ENCODE measurements at regions not wholly inside any gene's neighbourhood (a gene's known extent, or its start where the extent isn't known, plus 50 kb on each side); places are given as distances from the start of the nearest gene placed in this dataset.

DNA sequence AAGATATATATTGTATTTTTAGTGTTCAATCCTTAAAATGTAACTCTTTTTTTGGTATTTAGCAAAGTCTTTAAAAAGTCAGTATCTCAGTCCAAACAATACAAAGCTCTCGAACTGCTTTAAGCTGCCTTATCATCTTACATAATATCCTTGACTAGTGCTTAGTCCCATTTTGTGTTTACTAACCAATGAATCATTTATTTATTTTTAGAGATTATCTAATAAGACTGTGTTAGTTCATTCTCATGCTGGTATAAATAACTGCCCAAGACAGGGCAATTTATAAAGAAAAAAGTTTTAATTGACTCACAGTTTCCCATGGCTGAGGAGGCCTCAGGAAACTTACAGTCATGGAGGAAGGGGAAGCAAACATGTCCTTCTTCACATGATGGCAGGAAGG is 248.3 kb upstream of the KYNU start:
- DNase-seq: no peak
- Histone ChIP-seq H3K9ac (ENCODE audit: insufficient read depth, low read length, poor library complexity, severe bottlenecking) (no peak overlapping the region), H3K79me2 (ENCODE audit: insufficient read depth, low read length) (no peaks in the 10 kb centered on the region), H3K27me3 (ENCODE audit: control insufficient read depth in 2 of 2, insufficient read depth in 2 of 2, low read length in 2 of 2) (no peaks in the 10 kb centered on the region), H3K4me2 (replicated peaks; ENCODE audit: extremely low read depth, low read length, poor library complexity, severe bottlenecking) (no peak overlapping the region), H3K36me3 (replicated peaks in 1 of 2; ENCODE audit: control insufficient read depth in 1 of 2, insufficient read depth in 2 of 2, low read length in 2 of 2) (no peaks in the 10 kb centered on the region), H3K4me1 (ENCODE audit: control insufficient read depth in 1 of 2, insufficient read depth in 2 of 2, low read length in 2 of 2) (no peaks in the 10 kb centered on the region), H3K4me3 (replicated peaks in 1 of 3; ENCODE audit: low read depth in 2 of 3, low read length in 3 of 3) (no peak overlapping the region), H4K20me1 (ENCODE audit: insufficient read depth, low read length) (no peaks in the 10 kb centered on the region), H3K9me3 (replicated peaks in 1 of 2; ENCODE audit: control insufficient read depth in 1 of 2, insufficient read depth in 1 of 2, low read length in 2 of 2) (no peaks in the 10 kb centered on the region), H2AFZ (ENCODE audit: insufficient read depth, low read depth, low read length, poor library complexity, severe bottlenecking) (no peak overlapping the region), H3K27ac (ENCODE audit: low read depth in 1 of 2, low read length in 2 of 2) (no peak overlapping the region)
- WGBS (ENCODE audit: insufficient coverage): no CpG with 5 or more reads among the region's 1 CpG
- Mint-ChIP-seq H3K27ac (no peak overlapping the region), H3K27me3 (ENCODE audit: low read depth in 3 of 3) (peaks cover 0 to 2% (median 0%) of the 10 kb centered on the region in 3 donors), H3K4me1 (no peaks in the 10 kb centered on the region), H3K9me3 (peaks cover 0 to 7% (median 2%) of the 10 kb centered on the region in 7 donors), H3K4me3 (no peak overlapping the region), H3K36me3 (no peaks in the 10 kb centered on the region)
- intact Hi-C loops (cut with micrococcal nuclease): no loop called here
- TF ChIP-seq CTCF (IDR thresholded peaks at IDR 0.05): no peak

GRCh38 chr2:142621287-142621686 is 256.2 kb upstream of the KYNU start:
- Mint-ChIP-seq H3K9me3 (no peaks in the 10 kb centered on the region), H3K27me3 (ENCODE audit: low read depth in 3 of 3) (peaks cover 0 to 2% (median 0%) of the 10 kb centered on the region in 3 donors), H3K36me3 (no peaks in the 10 kb centered on the region), H3K4me1 (no peaks in the 10 kb centered on the region), H3K4me3 (no peak overlapping the region), H3K27ac (no peak overlapping the region)
- no peaks in the 10 kb centered on the region for H4K20me1 ChIP-seq (ENCODE audit: insufficient read depth, low read length)
- H3K4me1 ChIP-seq (ENCODE audit: control insufficient read depth in 1 of 2, insufficient read depth in 2 of 2, low read length in 2 of 2): no peaks in the 10 kb centered on the region
- H3K27me3 ChIP-seq (ENCODE audit: control insufficient read depth in 2 of 2, insufficient read depth in 2 of 2, low read length in 2 of 2): no peaks in the 10 kb centered on the region
- H3K9ac ChIP-seq (ENCODE audit: insufficient read depth, low read length, poor library complexity, severe bottlenecking): no peak overlapping the region
- no peaks in the 10 kb centered on the region for H3K79me2 ChIP-seq (ENCODE audit: insufficient read depth, low read length)
- no peak overlapping the region for H3K4me3 ChIP-seq (replicated peaks in 1 of 3; ENCODE audit: low read depth in 2 of 3, low read length in 3 of 3)
- no peak for TF ChIP-seq CTCF (IDR thresholded peaks at IDR 0.05)
- H3K9me3 ChIP-seq (replicated peaks in 1 of 2; ENCODE audit: control insufficient read depth in 1 of 2, insufficient read depth in 1 of 2, low read length in 2 of 2): no peaks in the 10 kb centered on the region
- H2AFZ ChIP-seq (ENCODE audit: insufficient read depth, low read depth, low read length, poor library complexity, severe bottlenecking): no peak overlapping the region
- intact Hi-C loops (cut with micrococcal nuclease): no loop called here
- no peak overlapping the region for H3K27ac ChIP-seq (ENCODE audit: low read depth in 1 of 2, low read length in 2 of 2)
- DNase-seq: no peak
- H3K4me2 ChIP-seq (replicated peaks; ENCODE audit: extremely low read depth, low read length, poor library complexity, severe bottlenecking): no peak overlapping the region
- H3K36me3 ChIP-seq (replicated peaks in 1 of 2; ENCODE audit: control insufficient read depth in 1 of 2, insufficient read depth in 2 of 2, low read length in 2 of 2): no peaks in the 10 kb centered on the region
- no CpG with 5 or more reads among the region's 2 CpGs for WGBS (ENCODE audit: insufficient coverage)
